H1 (cell line): ENCODE measurements at regions not wholly inside any gene's neighbourhood (a gene's known extent, or its start where the extent isn't known, plus 50 kb on each side); places are given as distances from the start of the nearest gene placed in this dataset.

ENCODE experiments used
- ATF2 ChIP-seq: IDR thresholded peaks from 2 replicates; pipeline ENCODE4 v1.6.1; 2012; ENCODE audit warnings: low read length, inconsistent platforms
- CHD7 ChIP-seq: fragments of 300-600 bp; sonication (generic); IDR thresholded peaks from 2 replicates; pipeline ENCODE4 v1.7.1; 2012; ENCODE audit warnings: low read length, moderate library complexity, mild to moderate bottlenecking, inconsistent platforms; ENCODE audit not compliant: insufficient replicate concordance
- MAX ChIP-seq: IDR thresholded peaks from 2 replicates; pipeline ENCODE4 v1.6.1; 2012; ENCODE audit warnings: inconsistent platforms
- NRF1 ChIP-seq: IDR thresholded peaks from 2 replicates; pipeline ENCODE4 v1.6.1; 2011; ENCODE audit warnings: mild to moderate bottlenecking, low read depth, low read length, improper control_type of control experiment
- RFX5 ChIP-seq: IDR thresholded peaks from 2 replicates; pipeline ENCODE4 v1.6.1; 2011; ENCODE audit warnings: low read depth, low read length, improper control_type of control experiment, borderline replicate concordance
- SIX5 ChIP-seq: IDR thresholded peaks from 2 replicates; pipeline ENCODE4 v1.6.1; 2011; ENCODE audit warnings: mild to moderate bottlenecking, low read depth, low read length
- SP1 ChIP-seq: IDR thresholded peaks from 2 replicates; pipeline ENCODE4 v1.6.1; 2011; ENCODE audit warnings: low read depth, low read length
- SP4 ChIP-seq: IDR thresholded peaks from 2 replicates; pipeline ENCODE4 v1.6.1; 2012; ENCODE audit warnings: low read length, inconsistent platforms
- USF2 ChIP-seq: IDR thresholded peaks from 2 replicates; pipeline ENCODE4 v1.6.1; 2011; ENCODE audit warnings: low read length, improper control_type of control experiment

GRCh38 chr13:90882551-90882950 is 464.9 kb upstream of the MIR17HG start (continued):
- TF ChIP-seq CHD7 (no peak), NRF1 (no peak), ATF2 (no peak), SP4 (no peak), MAX (no peak), SIX5 (no peak), SP1 (no peak), USF2 (no peak), RFX5 (no peak)
- TF ChIP-seq, all 59 proteins: peak for 0
